GM12878 (cell line): ENCODE measurements at regions not wholly inside any gene's neighbourhood (a gene's known extent, or its start where the extent isn't known, plus 50 kb on each side); places are given as distances from the start of the nearest gene placed in this dataset.

Source experiments
- CBFB ChIP-seq: IDR thresholded peaks from 2 replicates; pipeline ENCODE4 v1.6.1; 2016; ENCODE audit warnings: antibody characterized with exemption, low read depth
- CTCF ChIP-seq, 3 experiments: IDR thresholded peaks in 2 of 3; conservative IDR thresholded peaks in 1 of 3; 2 replicates each; pipeline ENCODE4 v1.5.1; 2011; ENCODE audit warnings: low read depth in 3 of 3, low read length in 3 of 3, mild to moderate bottlenecking in 3 of 3, control low read depth in 2 of 3, moderate library complexity in 2 of 3, inconsistent platforms in 1 of 3, mixed read lengths in 1 of 3; ENCODE audit not compliant: control insufficient read depth in 2 of 3, insufficient read depth in 1 of 3; ENCODE audit errors: extremely low read depth in 1 of 3
- EGR1 ChIP-seq, 2 experiments: IDR thresholded peaks; 1 replicate in 1 of 2; 2 replicates in 1 of 2; pipeline ENCODE4 v1.6.1; 2011 to 2012; ENCODE audit warnings: low read depth in 2 of 2, low read length in 2 of 2, borderline replicate concordance in 1 of 2, mild to moderate bottlenecking in 1 of 2, moderate library complexity in 1 of 2
- EZH2 ChIP-seq: IDR thresholded peaks from 2 replicates; pipeline ENCODE4 v1.6.1; 2012; ENCODE audit warnings: low read depth, mild to moderate bottlenecking, control low read depth, inconsistent platforms, low read length, borderline replicate concordance; ENCODE audit not compliant: control insufficient read depth
- NFYA ChIP-seq: IDR thresholded peaks from 2 replicates; pipeline ENCODE4 v1.6.1; 2011; ENCODE audit warnings: low read depth, mild to moderate bottlenecking, low read length, improper control_type of control experiment, borderline replicate concordance
- POLR2A ChIP-seq: IDR thresholded peaks from 2 replicates; pipeline ENCODE4 v1.6.1; 2011; ENCODE audit warnings: low read depth, mild to moderate bottlenecking, low read length
- SPI1 ChIP-seq: IDR thresholded peaks from 2 replicates; pipeline ENCODE4 v1.6.1; 2011; ENCODE audit warnings: low read depth, mild to moderate bottlenecking, low read length, moderate library complexity, borderline replicate concordance; ENCODE audit not compliant: insufficient read depth
- SRF ChIP-seq, 2 experiments: IDR thresholded peaks; 2 replicates each; pipeline ENCODE4 v1.6.1; 2011; ENCODE audit warnings: low read depth in 2 of 2, low read length in 2 of 2, mild to moderate bottlenecking in 1 of 2, moderate library complexity in 1 of 2
- ZNF274 ChIP-seq: IDR thresholded peaks from one replicate; pipeline ENCODE4 v1.8.0; 2011; ENCODE audit not compliant: insufficient read length, insufficient read depth

DNA sequence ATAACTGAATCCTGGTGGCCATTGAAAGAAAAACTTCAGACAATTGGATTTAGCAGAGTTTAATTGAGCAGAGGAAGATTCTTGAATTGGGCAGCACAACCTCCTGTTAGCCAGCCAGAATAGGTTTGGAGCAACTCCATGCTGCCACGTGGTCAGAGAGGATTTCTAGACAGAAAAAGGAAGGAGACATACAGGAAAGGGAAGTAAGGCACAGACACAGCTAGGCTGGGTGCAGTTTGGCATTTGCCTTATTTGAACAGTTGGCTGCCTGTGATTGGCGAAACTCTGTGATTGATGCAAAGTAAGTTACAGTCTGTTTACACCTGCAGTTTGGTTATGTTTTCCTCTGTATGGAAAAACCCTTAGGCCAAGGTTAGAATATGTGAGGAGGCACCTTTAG is 85.8 kb upstream of the SPATA13 start:
- TF ChIP-seq ZNF274 (no peak), SRF (IDR thresholded peaks at IDR 0.05; ENCODE audit: low read depth in 2 of 2, low read length in 2 of 2) (no peak), CTCF (IDR thresholded peaks at IDR 0.05 in 2 of 3, conservative IDR thresholded peaks at IDR 0.05 in 1 of 3; ENCODE audit: control insufficient read depth in 2 of 3, extremely low read depth in 1 of 3, insufficient read depth in 1 of 3, low read depth in 3 of 3, low read length in 3 of 3) (no peak), CBFB (no peak), SPI1 (no peak), POLR2A (no peak), NFYA (no peak), EGR1 (IDR thresholded peaks at IDR 0.05; ENCODE audit: borderline replicate concordance in 1 of 2, low read depth in 2 of 2, low read length in 2 of 2) (no peak), EZH2 (no peak)
